NCI-H146 (cell line): ENCODE measurements at regions not wholly inside any gene's neighbourhood (a gene's known extent, or its start where the extent isn't known, plus 50 kb on each side); places are given as distances from the start of the nearest gene placed in this dataset.
A peak's percentile ranks its signal among the peaks of the same experiment; 100 is the strongest.

Experiments
- DNase-seq: peaks from one replicate; lab custom pipeline; 2025; lab: John Stamatoyannopoulos, UW

- DNase-seq = no peak
Observed at GRCh38 chr15:38672814-38673670, 108.4 kb upstream of the RASGRP1 start.

DNA sequence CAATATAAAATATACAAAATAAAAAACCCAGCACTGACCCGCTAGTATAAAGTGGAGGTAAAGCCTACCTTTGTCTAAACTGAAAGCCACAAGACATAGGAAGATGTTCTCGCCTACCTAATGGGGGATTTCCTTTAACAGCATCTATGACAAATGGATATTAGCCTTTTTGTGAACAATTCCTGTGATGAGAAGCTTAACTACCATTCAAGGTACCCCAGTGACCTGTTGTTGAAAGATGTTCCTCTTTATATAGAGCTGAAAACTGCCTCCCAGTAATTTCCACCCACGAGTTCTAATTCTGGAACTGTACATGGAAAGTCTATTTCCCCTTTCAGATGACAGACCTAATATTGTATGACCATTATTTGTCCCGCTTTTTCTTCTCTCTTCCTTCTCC is 109.8 kb upstream of the RASGRP1 start:
- no peak for DNase-seq

DNA sequence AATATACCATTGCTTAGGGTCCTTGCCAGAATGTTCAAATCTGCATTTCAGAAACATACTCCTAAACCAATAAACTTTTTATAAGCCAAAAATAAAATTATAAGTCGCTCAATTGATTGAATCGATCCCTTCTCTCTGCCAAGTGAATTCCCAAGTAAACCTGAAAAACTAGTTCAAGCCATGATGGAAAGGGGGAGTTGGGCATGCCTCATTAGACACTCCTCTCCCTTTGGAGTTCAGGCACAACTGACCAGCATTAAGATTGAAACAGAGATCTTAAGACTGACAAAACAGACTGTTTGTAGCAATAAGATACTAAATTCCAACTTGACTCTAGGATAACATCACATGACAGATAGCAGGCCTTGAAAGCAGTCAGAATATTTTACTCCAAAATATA is 113.7 kb upstream of the RASGRP1 start:
- DNase-seq = no peak

GRCh38 chr15:38680775-38681174 is 116.2 kb upstream of the RASGRP1 start:
- DNase-seq = no peak

DNA sequence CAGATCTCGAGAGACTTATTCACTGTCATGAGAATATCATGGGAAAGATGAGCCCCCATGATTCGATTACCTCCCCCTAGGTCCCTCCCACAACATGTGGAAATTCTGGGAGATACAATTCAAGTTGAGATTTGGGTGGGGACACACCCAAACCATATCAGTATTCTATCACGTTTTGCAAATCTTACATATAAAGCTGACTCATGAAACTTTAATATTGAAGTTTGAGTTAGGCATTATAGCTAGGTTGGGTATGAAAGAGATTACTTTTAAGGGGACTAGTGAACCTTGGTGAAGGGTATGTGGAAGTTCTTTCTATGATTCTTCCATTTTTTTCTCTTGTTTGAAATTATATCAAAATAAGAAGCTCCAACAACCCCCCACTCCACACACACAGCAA is 117.7 kb upstream of the RASGRP1 start:
- DNase-seq = no peak

DNA sequence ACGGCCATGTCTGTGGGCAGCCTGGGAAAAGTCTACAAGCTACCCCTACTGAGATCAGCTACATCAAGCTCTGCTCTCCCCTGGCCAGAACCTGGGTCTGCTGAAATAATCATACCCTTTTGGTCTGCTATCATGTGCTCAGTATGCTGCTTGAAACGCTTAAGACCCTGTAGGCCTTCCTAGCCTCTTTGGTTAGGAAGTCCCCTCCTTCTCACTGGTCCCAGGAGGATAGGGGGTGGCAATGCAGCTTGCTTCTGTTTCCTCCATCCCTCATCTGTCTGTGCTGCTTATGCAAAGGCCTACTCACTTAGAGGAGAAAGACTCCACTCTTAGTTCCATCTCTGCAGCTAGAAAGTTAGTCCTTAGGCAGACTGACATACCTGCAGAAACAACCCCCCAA is 118.2 kb upstream of the RASGRP1 start:
- DNase-seq = no peak

DNA sequence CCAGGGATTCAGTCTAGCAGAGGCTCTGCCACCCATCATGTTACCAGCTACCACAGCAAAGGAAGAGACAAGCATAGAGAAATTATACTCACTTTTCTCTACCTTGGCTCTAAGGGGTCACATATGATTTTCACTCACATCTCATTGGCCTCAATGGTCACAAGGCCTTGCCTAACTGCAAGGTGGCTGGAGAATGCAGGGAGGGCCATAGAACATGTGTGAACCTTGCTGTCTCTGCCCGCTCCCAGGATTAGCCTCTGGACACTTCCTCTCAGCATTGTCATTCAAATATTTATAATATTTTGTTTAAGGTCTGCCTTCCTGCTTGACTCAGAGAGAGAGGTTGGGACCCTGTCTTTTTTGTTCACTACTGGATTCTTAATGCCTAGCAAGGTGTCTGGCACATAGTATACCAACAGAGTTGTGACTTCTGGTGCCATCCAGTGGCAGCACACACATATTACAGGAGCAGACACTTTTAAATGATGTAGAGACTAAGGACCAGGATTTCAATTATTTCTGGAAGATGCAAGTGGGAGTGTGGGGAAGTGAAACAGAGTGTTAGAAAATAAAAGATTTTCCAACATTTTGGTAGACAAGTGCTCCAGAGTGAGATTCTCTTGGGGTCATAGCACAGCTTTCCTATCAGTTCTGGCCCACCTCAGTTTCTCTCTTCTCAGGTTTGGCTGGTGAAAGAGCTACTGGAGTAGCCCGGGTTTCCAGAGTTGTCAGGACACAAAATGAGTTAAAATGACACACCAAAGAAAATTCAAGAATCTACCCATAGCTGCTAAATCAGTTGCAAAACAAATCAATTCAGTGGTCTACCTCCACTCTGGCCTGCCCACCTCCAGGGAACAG is 119.0 kb upstream of the RASGRP1 start:
- DNase-seq = peak; percentile 3

GRCh38 chr15:38684440-38685010 is 119.9 kb upstream of the RASGRP1 start:
- DNase-seq = no peak

GRCh38 chr15:38685686-38686339 is 121.2 kb upstream of the RASGRP1 start:
- DNase-seq = no peak

DNA sequence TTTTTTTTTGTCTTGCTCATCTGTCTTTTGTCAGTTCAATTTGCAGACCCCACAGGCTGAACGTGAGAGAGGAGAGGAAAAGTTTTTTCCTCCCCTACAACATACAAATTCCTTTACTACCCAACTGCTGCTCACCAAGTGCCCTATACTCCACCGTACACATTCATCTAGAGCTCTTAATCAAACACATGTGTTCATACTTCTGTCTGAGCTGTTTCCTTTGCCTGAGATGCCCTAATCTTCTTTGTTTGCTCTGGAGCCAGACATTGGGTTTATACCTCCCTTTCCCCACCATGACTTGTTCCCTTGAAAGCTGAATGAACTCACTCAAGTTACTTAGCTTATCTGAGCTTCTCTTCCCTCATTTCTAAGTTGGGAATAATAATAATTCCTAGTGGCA is 122.7 kb upstream of the RASGRP1 start:
- no peak for DNase-seq

- no peak for DNase-seq
Observed at GRCh38 chr15:38687775-38688495, 123.3 kb upstream of the RASGRP1 start.

GRCh38 chr15:38688761-38689160 is 124.1 kb upstream of the RASGRP1 start:
- no peak for DNase-seq

GRCh38 chr15:38689522-38689921 is 124.9 kb upstream of the RASGRP1 start:
- DNase-seq = no peak

DNA sequence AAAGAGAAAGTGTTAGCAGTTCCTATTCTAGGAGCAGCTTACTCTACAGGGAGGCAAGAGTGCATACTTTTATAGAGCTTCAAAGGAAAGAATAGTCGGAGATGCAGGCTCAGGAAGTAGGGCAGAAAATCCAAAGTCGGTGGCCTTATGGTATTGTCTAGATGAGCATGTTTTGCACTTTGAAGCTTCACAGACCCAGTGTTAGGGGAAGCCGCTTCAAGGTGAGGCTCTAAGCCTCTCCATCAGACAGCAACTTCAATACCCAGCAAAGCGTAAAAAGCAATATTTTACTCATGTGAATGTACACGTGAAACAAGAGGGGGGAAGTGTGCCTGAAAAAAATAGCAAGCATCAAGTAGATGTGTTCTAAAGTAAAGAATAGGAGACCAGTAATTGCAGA is 125.6 kb upstream of the RASGRP1 start:
- DNase-seq = no peak

GRCh38 chr15:38690719-38691332 is 126.2 kb upstream of the RASGRP1 start:
- DNase-seq = peak; percentile 16

DNA sequence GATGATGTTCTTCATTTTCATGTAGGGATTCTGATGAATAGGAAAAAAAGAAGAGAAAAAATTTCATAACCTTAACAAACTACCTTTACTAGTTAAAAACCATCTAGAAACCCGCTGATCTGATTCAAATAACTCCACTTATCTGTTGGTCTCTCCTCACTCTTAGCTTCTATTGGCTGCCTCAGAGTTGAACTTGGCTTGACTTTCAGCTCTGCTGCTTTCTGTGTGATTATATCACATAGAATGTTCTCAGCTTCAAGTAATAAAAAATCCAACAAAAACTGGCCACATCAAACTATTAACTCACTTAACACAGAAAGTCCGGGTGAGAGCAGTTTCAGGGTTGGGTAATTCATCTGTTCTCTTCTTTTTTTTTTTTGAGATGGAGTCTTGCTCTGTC is 126.8 kb upstream of the RASGRP1 start:
- DNase-seq = no peak

- DNase-seq = no peak
Observed at GRCh38 chr15:38691965-38692788, 127.6 kb upstream of the RASGRP1 start.

DNA sequence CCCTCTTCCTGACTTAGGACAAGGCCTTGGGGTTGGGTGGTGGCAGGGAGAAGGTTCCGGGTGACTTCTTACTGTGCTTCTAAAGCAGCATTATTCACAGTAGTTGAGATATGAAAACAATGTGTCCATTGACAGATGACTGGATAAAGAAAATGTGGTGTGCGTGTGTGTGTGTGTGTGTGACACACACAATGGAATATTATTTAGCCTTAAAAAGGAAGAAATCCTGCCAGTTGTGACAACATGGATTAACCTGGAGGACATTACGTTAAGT is 128.1 kb upstream of the RASGRP1 start:
- DNase-seq = no peak

DNA sequence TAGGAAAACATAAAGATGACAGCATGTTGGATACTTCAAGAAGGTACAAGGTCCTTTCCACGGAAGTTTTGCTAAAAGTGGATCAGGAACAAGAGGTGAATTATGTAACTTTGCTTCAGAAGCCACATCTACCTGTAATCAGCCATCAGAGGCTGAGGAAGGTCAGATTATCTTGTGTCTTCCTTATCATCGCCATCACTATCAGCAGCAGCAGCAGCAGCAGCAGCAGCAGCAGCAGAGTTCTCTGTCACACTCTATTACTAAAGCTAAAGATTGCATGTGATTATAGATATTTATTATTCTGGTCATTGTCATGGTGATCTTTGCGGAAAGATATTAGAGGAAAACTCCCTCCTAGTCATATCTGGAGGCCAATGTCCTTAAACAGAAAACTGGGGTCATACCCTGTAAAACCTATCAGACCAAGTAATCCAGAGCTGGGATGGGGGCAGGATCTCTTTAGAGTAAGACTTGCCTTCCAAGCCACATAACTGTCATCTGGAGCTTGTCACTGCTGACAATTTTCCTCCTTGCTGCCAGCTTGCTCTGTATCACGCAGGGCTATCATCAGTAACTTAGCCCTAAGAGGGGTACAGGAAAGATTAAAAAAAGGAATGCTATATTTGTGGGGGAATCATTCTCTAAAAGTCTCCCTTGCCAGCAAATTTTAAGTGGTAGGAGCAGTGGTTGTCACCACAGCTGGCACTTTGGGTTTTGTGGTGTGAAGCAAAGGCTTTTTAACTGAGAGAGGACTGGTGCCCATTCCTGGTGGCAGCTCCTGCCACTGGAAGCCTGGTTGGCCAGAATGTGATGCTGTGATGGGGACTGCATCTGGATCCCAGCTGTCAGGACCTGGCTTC is 130.9 kb upstream of the RASGRP1 start:
- no peak for DNase-seq
